ENCODE measurements at regions not wholly inside any gene's neighbourhood (a gene's known extent, or its start where the extent isn't known, plus 50 kb on each side); places are given as distances from the start of the nearest gene placed in this dataset.

GRCh38 chr2:19623488-19623887, 265.1 kb upstream of the OSR1 start:
- TF ChIP-seq CTCF (conservative IDR thresholded peaks at IDR 0.05; ENCODE audit: low read depth, low read length) (no peak), EZH2 (IDR thresholded peaks at IDR 0.05; ENCODE audit: borderline replicate concordance, low read depth, low read length, poor library complexity, severe bottlenecking) (no peak)
